Retinal pigment epithelial cell (primary cell): ENCODE measurements at regions not wholly inside any gene's neighbourhood (a gene's known extent, or its start where the extent isn't known, plus 50 kb on each side); places are given as distances from the start of the nearest gene placed in this dataset.

Experiments used
- DNase-seq: peaks from one replicate; pipeline ENCODE4 v3.0.0-alpha.2; 2010; ENCODE audit warnings: low read depth
- H3K4me3 ChIP-seq: 2 replicates; pipeline ENCODE4 v1.5.1; 2011; ENCODE audit warnings: mild to moderate bottlenecking, low read length, control low read depth, moderate library complexity
- CTCF ChIP-seq: conservative IDR thresholded peaks from 2 replicates; pipeline ENCODE4 v1.5.1; 2011; ENCODE audit warnings: low read depth, low read length, control low read depth, inconsistent platforms

- DNase-seq: no peak
- no peak for TF ChIP-seq CTCF
- no peak overlapping the region for H3K4me3 ChIP-seq
Observed at GRCh38 chr21:35136106-35136505, 87.0 kb upstream of the RUNX1 start.

- DNase-seq: no peak
- H3K4me3 ChIP-seq: no peak overlapping the region
- TF ChIP-seq CTCF: no peak
Observed at GRCh38 chr21:35135481-35135880, 86.4 kb upstream of the RUNX1 start.

DNA sequence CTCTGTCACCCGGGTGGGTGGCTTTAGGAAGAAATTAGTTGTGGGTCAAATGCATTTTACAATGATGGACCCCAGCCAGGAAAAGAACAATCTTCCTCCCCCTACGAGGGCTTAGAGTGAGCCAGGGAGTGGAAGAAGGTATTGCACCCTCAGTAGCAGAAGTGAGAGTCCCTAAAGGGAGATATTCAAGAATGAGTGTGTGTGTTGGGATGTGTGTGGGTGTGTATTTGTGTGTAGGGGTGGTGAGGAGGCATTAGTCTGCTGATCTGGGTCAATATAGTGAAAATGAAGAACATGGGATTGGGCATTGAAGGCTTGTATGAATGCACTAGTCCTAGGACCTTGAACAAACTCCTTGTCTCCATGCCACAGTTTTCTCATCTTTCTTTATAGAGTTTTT is 85.2 kb upstream of the RUNX1 start:
- H3K4me3 ChIP-seq: no peak overlapping the region
- no peak for TF ChIP-seq CTCF
- DNase-seq: no peak

- no peak for TF ChIP-seq CTCF
- no peak overlapping the region for H3K4me3 ChIP-seq
- DNase-seq: no peak
Observed at GRCh38 chr21:35128536-35128935, 79.4 kb upstream of the RUNX1 start.

GRCh38 chr21:35127851-35128250 is 78.7 kb upstream of the RUNX1 start:
- TF ChIP-seq CTCF: no peak
- no peak overlapping the region for H3K4me3 ChIP-seq
- no peak for DNase-seq

- DNase-seq: no peak
- no peak overlapping the region for H3K4me3 ChIP-seq
- no peak for TF ChIP-seq CTCF
Observed at GRCh38 chr21:35127026-35127425, 77.9 kb upstream of the RUNX1 start.

- no peak for DNase-seq
- no peak for TF ChIP-seq CTCF
- no peak overlapping the region for H3K4me3 ChIP-seq
Observed at GRCh38 chr21:35120631-35121180, 71.6 kb upstream of the RUNX1 start.
